Right lobe of liver (tissue), 6 donors: ENCODE measurements at regions not wholly inside any gene's neighbourhood (a gene's known extent, or its start where the extent isn't known, plus 50 kb on each side); places are given as distances from the start of the nearest gene placed in this dataset.

Source experiments
- ATAC-seq, 4 donors: fragments of 200-7000 bp; cut with Tn5 transposase; one replicate each; pipeline ENCODE4 v1.9.1; 2020; ENCODE audit warnings: mild to moderate bottlenecking in 4 of 4, moderate library complexity in 4 of 4
- DNase-seq, 3 donors: peaks; one replicate each; pipeline ENCODE4 v3.0.0-alpha.2; 2020
- H3K27ac ChIP-seq, 3 donors: fragments of 200-600 bp; one replicate each; pipeline ENCODE4 v1.8.0; 2022
- H3K27me3 ChIP-seq, 2 donors: fragments of 200-600 bp; one replicate each; pipeline ENCODE4 v1.8.0; 2022
- H3K36me3 ChIP-seq, 4 donors: fragments of 200-600 bp; sonication (generic) in 1 of 4; one replicate each; pipeline versions ENCODE4 v1.5.1 to v1.8.0; 2017 to 2022; ENCODE audit warnings: control low read depth in 1 of 4
- H3K4me1 ChIP-seq, 4 donors: fragments of 200-600 bp; sonication (generic) in 1 of 4; one replicate each; pipeline versions ENCODE4 v1.5.1 to v1.8.0; 2017 to 2022; ENCODE audit warnings: control low read depth in 1 of 4
- H3K4me3 ChIP-seq, 3 donors: fragments of 200-600 bp; one replicate each; pipeline ENCODE4 v1.8.0; 2022
- H3K9me3 ChIP-seq, 4 donors: fragments of 200-600 bp; sonication (generic) in 1 of 4; one replicate each; pipeline versions ENCODE4 v1.5.1 to v1.8.0; 2017 to 2022; ENCODE audit warnings: control low read depth in 1 of 4
- POLR2A ChIP-seq: fragments of 450-650 bp; IDR thresholded peaks from one replicate; pipeline ENCODE4 v1.6.1; 2017; ENCODE audit warnings: antibody characterized with exemption, mild to moderate bottlenecking
- WGBS: methylation state at CpG from one replicate; pipeline ENCODE4 v1.1.6; 2018; ENCODE audit warnings: low coverage, low lambda C conversion rate; ENCODE audit not compliant: insufficient coverage; ENCODE audit errors: missing lambda C conversion rate; 5-methylcytosine and 5-hydroxymethylcytosine counted together
- intact Hi-C, 2 donors: fragments of 100-400 bp; cut with DNase I; formaldehyde crosslinking; loops; one replicate each; pipeline versions ENCODE4 v1.11.2 to v1.14.1; 2022
- TF ChIP-seq, protein P1 (sequence below), 4 donors: fragments of 200-600 bp in 3 of 4; fragments of 450-650 bp in 1 of 4; IDR thresholded peaks; one replicate each; pipeline versions ENCODE4 v1.5.1 to v1.8.0; 2016 to 2022; ENCODE audit warnings: antibody characterized with exemption in 4 of 4, mild to moderate bottlenecking in 2 of 4
- donor health status: DM: no; HTN: yes; CAD: no.
- donor health status: DM: no; HTN: no; CAD: no.
- donor health status: DM: no; HTN: no; CAD: no.
- donor health status: DM: no; HTN: yes; CAD: no.
- donor health status: DM: no; HTN: yes; CAD: no.

DNA sequence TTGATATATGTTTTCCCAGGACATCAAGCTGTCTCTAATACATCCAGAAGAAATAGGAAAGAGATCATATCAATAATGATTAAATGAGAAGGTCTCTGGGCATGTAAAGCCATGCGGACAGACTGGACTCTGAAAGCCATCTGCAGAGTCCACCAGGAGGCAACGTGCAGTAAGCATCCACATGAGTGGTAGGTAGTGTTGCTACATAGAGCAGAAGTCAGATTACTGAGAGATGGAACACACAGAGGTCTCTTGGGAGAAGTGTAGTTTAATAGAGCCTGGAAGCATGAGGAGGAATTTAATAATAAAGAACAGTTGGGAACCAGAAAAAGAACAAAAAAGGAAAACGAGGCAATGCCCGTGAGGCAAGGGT, 758.1 kb upstream of the DDX18 start:
- intact Hi-C loops, result no loop called here
- WGBS, result 67% methylated on average over 4 of the region's 4 CpGs
- H3K4me1 ChIP-seq, result no peaks in the 10 kb centered on the region
- H3K27ac ChIP-seq, result no peak overlapping the region
- no peak overlapping the region for H3K4me3 ChIP-seq
- no peak for ATAC-seq
- no peaks in the 10 kb centered on the region for H3K36me3 ChIP-seq
- no peaks in the 10 kb centered on the region for H3K27me3 ChIP-seq
- TF ChIP-seq POLR2A, result no peak
- TF ChIP-seq, protein P1, sequence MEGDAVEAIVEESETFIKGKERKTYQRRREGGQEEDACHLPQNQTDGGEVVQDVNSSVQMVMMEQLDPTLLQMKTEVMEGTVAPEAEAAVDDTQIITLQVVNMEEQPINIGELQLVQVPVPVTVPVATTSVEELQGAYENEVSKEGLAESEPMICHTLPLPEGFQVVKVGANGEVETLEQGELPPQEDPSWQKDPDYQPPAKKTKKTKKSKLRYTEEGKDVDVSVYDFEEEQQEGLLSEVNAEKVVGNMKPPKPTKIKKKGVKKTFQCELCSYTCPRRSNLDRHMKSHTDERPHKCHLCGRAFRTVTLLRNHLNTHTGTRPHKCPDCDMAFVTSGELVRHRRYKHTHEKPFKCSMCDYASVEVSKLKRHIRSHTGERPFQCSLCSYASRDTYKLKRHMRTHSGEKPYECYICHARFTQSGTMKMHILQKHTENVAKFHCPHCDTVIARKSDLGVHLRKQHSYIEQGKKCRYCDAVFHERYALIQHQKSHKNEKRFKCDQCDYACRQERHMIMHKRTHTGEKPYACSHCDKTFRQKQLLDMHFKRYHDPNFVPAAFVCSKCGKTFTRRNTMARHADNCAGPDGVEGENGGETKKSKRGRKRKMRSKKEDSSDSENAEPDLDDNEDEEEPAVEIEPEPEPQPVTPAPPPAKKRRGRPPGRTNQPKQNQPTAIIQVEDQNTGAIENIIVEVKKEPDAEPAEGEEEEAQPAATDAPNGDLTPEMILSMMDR (IDR thresholded peaks at IDR 0.05), result no peak
- no peaks in the 10 kb centered on the region for H3K9me3 ChIP-seq
- no peak for DNase-seq

DNA sequence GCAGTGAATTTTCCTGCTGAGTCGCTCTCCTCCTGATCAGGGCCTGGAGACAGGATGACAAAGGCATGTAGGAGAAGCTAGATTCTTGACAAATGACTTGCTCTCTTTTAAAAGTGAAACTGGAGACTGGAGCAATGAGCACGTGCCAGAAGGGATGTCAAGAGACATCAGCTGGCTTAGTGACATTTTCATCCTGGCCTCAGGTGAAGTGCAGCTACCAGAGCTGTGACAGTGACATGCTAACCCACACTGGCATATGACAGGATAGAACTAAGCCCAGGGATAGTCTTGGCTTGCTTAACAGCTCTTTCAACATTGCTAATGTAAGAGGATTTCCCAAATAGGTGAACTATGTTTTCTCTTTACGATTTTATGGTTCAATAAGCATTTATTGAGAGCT, 757.5 kb upstream of the DDX18 start:
- ATAC-seq, result no peak
- TF ChIP-seq POLR2A, result no peak
- TF ChIP-seq, protein P1 (IDR thresholded peaks at IDR 0.05), result no peak

DNA sequence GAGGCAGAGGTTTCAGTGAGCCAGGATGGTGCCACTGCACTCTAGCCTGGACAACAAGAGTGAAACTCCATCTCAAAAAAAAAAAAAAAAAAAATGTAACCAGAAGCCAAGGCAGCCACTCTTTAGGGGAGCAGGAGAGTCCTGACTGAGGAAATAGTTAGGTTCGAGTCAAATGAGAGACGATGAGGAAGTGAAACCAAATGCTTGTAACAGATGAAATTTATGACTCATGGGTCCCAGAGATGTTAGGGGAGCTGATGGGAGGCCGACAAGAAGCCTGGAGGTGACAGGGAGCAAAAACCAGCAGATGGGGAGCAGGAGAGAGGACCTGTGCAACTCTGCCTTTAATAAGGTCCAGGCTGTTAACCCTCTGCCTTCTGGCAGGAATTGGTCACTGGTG, 756.1 kb upstream of the DDX18 start:
- Histone ChIP-seq H3K4me1 (no peaks in the 10 kb centered on the region), H3K27ac (no peak overlapping the region), H3K9me3 (no peaks in the 10 kb centered on the region), H3K27me3 (no peaks in the 10 kb centered on the region), H3K4me3 (no peak overlapping the region), H3K36me3 (no peaks in the 10 kb centered on the region)
- intact Hi-C loops, result no loop called here
- no peak for ATAC-seq
- DNase-seq, result no peak
- TF ChIP-seq, protein P1 (IDR thresholded peaks at IDR 0.05), result no peak
- no peak for TF ChIP-seq POLR2A
- 35% methylated on average over 3 of the region's 3 CpGs for WGBS

More for the DNA sequence above, 757.5 kb upstream of the DDX18 start:
- H3K36me3 ChIP-seq, result no peaks in the 10 kb centered on the region
- H3K27me3 ChIP-seq, result no peaks in the 10 kb centered on the region
- H3K9me3 ChIP-seq, result no peaks in the 10 kb centered on the region
- intact Hi-C loops, result no loop called here
- WGBS, result 52% methylated on average over 3 of the region's 3 CpGs
- no peaks in the 10 kb centered on the region for H3K4me1 ChIP-seq
- H3K27ac ChIP-seq, result no peak overlapping the region
- no peak overlapping the region for H3K4me3 ChIP-seq
- DNase-seq, result no peak

DNA sequence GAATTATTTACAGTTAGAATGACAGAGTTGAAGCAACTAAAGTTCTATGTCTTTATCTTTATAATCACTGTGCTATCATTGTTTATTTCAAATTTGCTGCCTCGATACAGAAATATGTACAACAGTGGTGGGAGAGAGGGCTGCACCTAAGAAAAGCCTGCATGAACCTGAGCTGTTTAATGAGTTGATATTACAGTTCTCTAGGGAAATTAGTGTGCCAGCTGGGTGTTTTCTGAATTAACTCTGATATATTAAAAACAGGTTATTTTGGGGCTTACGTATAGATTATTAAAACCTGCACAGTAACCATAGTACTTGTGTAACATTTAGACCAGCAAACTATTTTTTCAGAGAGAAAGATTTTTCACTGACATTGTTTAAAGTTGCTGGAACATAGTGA, 750.5 kb upstream of the DDX18 start:
- ATAC-seq, result no peak
- H3K27me3 ChIP-seq, result no peaks in the 10 kb centered on the region
- H3K4me1 ChIP-seq, result no peaks in the 10 kb centered on the region
- H3K36me3 ChIP-seq, result no peaks in the 10 kb centered on the region
- no peak overlapping the region for H3K4me3 ChIP-seq
- H3K27ac ChIP-seq, result no peak overlapping the region
- intact Hi-C loops, result no loop called here
- TF ChIP-seq, protein P1 (IDR thresholded peaks at IDR 0.05), result no peak
- no peak for TF ChIP-seq POLR2A
- WGBS, result 47% methylated on average over 2 of the region's 2 CpGs
- no peak for DNase-seq
- no peaks in the 10 kb centered on the region for H3K9me3 ChIP-seq

DNA sequence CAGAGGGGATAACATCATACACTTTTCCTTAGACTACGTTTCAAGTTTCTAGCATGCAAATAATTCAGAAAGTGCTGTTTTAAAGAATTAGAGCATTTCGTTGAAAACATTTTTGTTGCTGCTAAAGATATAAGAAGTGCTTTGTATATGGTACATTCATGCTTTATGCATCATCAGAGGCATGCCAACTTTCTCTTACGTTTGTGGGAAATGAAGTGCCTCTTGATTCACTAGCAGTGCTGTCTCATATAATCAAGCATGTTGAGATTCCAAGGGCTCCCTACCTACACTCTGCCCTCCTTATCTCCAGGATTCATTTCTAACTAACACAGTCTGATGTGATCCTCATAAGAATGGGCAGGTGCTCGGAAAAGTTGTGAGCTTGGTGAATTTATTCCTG, 748.6 kb upstream of the DDX18 start:
- ATAC-seq (no peak), DNase-seq (no peak)
- Histone ChIP-seq H3K27ac (no peak overlapping the region), H3K27me3 (no peaks in the 10 kb centered on the region), H3K4me3 (no peak overlapping the region), H3K4me1 (no peaks in the 10 kb centered on the region), H3K9me3 (no peaks in the 10 kb centered on the region), H3K36me3 (no peaks in the 10 kb centered on the region)
- TF ChIP-seq, protein P1 (IDR thresholded peaks at IDR 0.05), result no peak
- TF ChIP-seq POLR2A, result no peak
- intact Hi-C loops, result no loop called here
- 35% methylated on average over 4 of the region's 4 CpGs for WGBS
